K562 (cell line): ENCODE measurements at regions not wholly inside any gene's neighbourhood (a gene's known extent, or its start where the extent isn't known, plus 50 kb on each side); places are given as distances from the start of the nearest gene placed in this dataset.

Source experiments
- ATAC-seq: fragments of 200-7000 bp; cut with Tn5 transposase; 3 replicates; pipeline ENCODE4 v1.9.1; 2020; ENCODE audit warnings: moderate library complexity
- BruUV-seq: library from RNA; stranded (reverse); fragments of 400-500 nt; replicated peaks from 2 replicates; lab custom pipeline; 2021; lab: Mats Ljungman, UMichigan
- CTCF ChIA-PET: fragments of 300-600 bp; formaldehyde crosslinking; extraction: SDS; loops from one replicate; lab custom pipeline; 2021; ENCODE audit warnings: low intra/inter-chr PET ratio; lab: Yijun Ruan, JAX
- POLR2A ChIA-PET: fragments of 300-600, 350-650 bp; sonication (Branson Sonifier 250); formaldehyde crosslinking; extraction: SDS; loops from one replicate; lab custom pipeline; 2021; ENCODE audit warnings: antibody characterized with exemption, inconsistent platforms; lab: Yijun Ruan, JAX
- DNase-seq, 4 experiments: peaks; one replicate each; pipeline versions ENCODE4 v3.0.0 to v3.0.0-alpha.2; 2011 to 2018; ENCODE audit warnings: low spot score in 3 of 4, mixed read lengths in 3 of 4; ENCODE audit errors: extremely low read depth in 1 of 4
- FAIRE-seq: peaks from 2 replicates; lab custom pipeline; 2011; peaks lifted over from hg19 to GRCh38; lab: Jason Lieb, UNC
- H2AFZ ChIP-seq: 2 replicates; pipeline ENCODE4 v1.6.0; 2011; ENCODE audit warnings: low read depth, low read length, control low read depth, inconsistent platforms
- H3K27ac ChIP-seq: fragments of 200-600 bp; 3 replicates; pipeline ENCODE4 v1.8.0; 2011; ENCODE audit warnings: low read depth, mild to moderate bottlenecking, control low read depth, inconsistent platforms, low read length, moderate library complexity, mixed read lengths; ENCODE audit errors: extremely low read depth
- H3K27me3 ChIP-seq, 2 experiments: fragments of 300-600 bp in 1 of 2; 2 replicates in 1 of 2; 3 replicates in 1 of 2; pipeline versions ENCODE4 v1.6.0 to v1.8.0; 2011; ENCODE audit warnings: inconsistent platforms in 2 of 2, low read length in 2 of 2, mild to moderate bottlenecking in 1 of 2, mixed read lengths in 1 of 2, moderate library complexity in 1 of 2; ENCODE audit not compliant: control insufficient read depth in 2 of 2, insufficient read depth in 2 of 2
- H3K36me3 ChIP-seq: fragments of 300-600 bp; 3 replicates; pipeline ENCODE4 v1.8.0; 2011; ENCODE audit warnings: mild to moderate bottlenecking, low read length, inconsistent platforms; ENCODE audit not compliant: control insufficient read depth, insufficient read depth
- H3K4me1 ChIP-seq, 2 experiments: fragments of 200-600 bp in 1 of 2; replicated peaks in 1 of 2; 2 replicates in 1 of 2; 3 replicates in 1 of 2; pipeline versions ENCODE4 v1.5.1 to v1.8.0; 2011; ENCODE audit warnings: inconsistent platforms in 2 of 2, low read length in 2 of 2, mild to moderate bottlenecking in 1 of 2, mixed read lengths in 1 of 2, moderate library complexity in 1 of 2; ENCODE audit not compliant: control insufficient read depth in 2 of 2, insufficient read depth in 2 of 2
- H3K4me2 ChIP-seq: 2 replicates; pipeline ENCODE4 v1.6.1; 2011; ENCODE audit warnings: low read length, control low read depth, inconsistent platforms, mixed read lengths; ENCODE audit not compliant: insufficient read depth
- H3K4me3 ChIP-seq: fragments of 200-600 bp; sonication (generic), shearing (Covaris generic); 2 replicates; pipeline ENCODE4 v1.5.1; 2016; ENCODE audit warnings: control low read depth, inconsistent platforms
- H3K79me2 ChIP-seq: fragments of 200-600 bp; 3 replicates; pipeline ENCODE4 v1.8.0; 2011; ENCODE audit warnings: low read length, inconsistent platforms; ENCODE audit not compliant: control insufficient read depth, insufficient read depth
- H3K9ac ChIP-seq, 2 experiments: 2 replicates each; pipeline versions ENCODE4 v1.6.0 to v1.6.1; 2011; ENCODE audit warnings: low read depth in 2 of 2, low read length in 2 of 2, control low read depth in 1 of 2, inconsistent platforms in 1 of 2, mild to moderate bottlenecking in 1 of 2, mixed read lengths in 1 of 2; ENCODE audit not compliant: insufficient read depth in 1 of 2
- H3K9me1 ChIP-seq: one replicate; pipeline ENCODE4 v1.6.0; 2011; ENCODE audit warnings: inconsistent platforms, mild to moderate bottlenecking, low read length, moderate library complexity; ENCODE audit not compliant: control insufficient read depth, insufficient read depth
- H3K9me3 ChIP-seq: replicated peaks from 2 replicates; pipeline ENCODE4 v1.5.1; 2011; ENCODE audit warnings: low read depth, low read length, inconsistent platforms; ENCODE audit not compliant: control insufficient read depth, insufficient read depth
- H4K20me1 ChIP-seq: replicated peaks from 2 replicates; pipeline ENCODE4 v1.6.1; 2011; ENCODE audit warnings: low read length, inconsistent platforms, mixed read lengths; ENCODE audit not compliant: control insufficient read depth, insufficient read depth
- ESRRB ChIP-seq: fragments of 250-450 bp; sonication (Bioruptor Pico); IDR thresholded peaks from 2 replicates; pipeline ENCODE4 v1.5.0; 2020; ENCODE audit warnings: mild to moderate bottlenecking, moderate library complexity, borderline replicate concordance
- NR4A1 ChIP-seq, 2 experiments: fragments of 250-450 bp in 1 of 2; fragments of 450-650 bp in 1 of 2; sonication (Bioruptor Pico) in 1 of 2; IDR thresholded peaks; 2 replicates each; pipeline versions ENCODE4 v1.4.0 to v1.6.1; 2016 to 2020; ENCODE audit warnings: mild to moderate bottlenecking in 2 of 2, missing compliant biosample characterization in 1 of 2, missing genetic modification characterization in 1 of 2, moderate library complexity in 1 of 2
- RBFOX2 ChIP-seq: fragments of 200-400 bp; formaldehyde crosslinking; IDR thresholded peaks from 2 replicates; pipeline ENCODE4 v1.6.1; 2017; ENCODE audit warnings: low read depth, mild to moderate bottlenecking, low read length, moderate library complexity
- RFX1 ChIP-seq: fragments of 450-650 bp; IDR thresholded peaks from 2 replicates; pipeline ENCODE4 v1.6.1; 2016; ENCODE audit warnings: mild to moderate bottlenecking, moderate library complexity
- RNF219 ChIP-seq: fragments of 250-450 bp; sonication (Bioruptor Pico); IDR thresholded peaks from 2 replicates; pipeline ENCODE4 v1.5.0; 2022; ENCODE audit warnings: mild to moderate bottlenecking
- SAFB ChIP-seq: fragments of 200-400 bp; formaldehyde crosslinking; IDR thresholded peaks from 2 replicates; pipeline ENCODE4 v1.6.1; 2017; ENCODE audit warnings: low read depth, low read length, borderline replicate concordance
- SMAD4 ChIP-seq: fragments of 250-450 bp; sonication (Bioruptor Pico); conservative IDR thresholded peaks from 2 replicates; pipeline ENCODE4 v1.8.0; 2021; ENCODE audit warnings: inconsistent platforms, mild to moderate bottlenecking, moderate library complexity
- SNRNP70 ChIP-seq: fragments of 200-400 bp; formaldehyde crosslinking; optimal IDR thresholded peaks from 2 replicates; pipeline ENCODE3; 2017; ENCODE audit warnings: low read depth, low read length
- ZBTB49 ChIP-seq: sonication (generic); formaldehyde crosslinking; IDR thresholded peaks from 2 replicates; pipeline ENCODE4 v1.8.0; 2022; ENCODE audit warnings: missing genetic modification reagents, mild to moderate bottlenecking, borderline replicate concordance
- ZNF561 ChIP-seq: fragments of 450-650 bp; formaldehyde crosslinking; conservative IDR thresholded peaks from 2 replicates; pipeline ENCODE4 v1.4.0; 2020; ENCODE audit warnings: mild to moderate bottlenecking, moderate library complexity
- ZNF695 ChIP-seq: fragments of 450-650 bp; formaldehyde crosslinking; IDR thresholded peaks from 2 replicates; pipeline ENCODE4 v1.4.0; 2020; ENCODE audit warnings: mild to moderate bottlenecking, moderate library complexity
- ZNF778 ChIP-seq: fragments of 450-650 bp; formaldehyde crosslinking; IDR thresholded peaks from 2 replicates; pipeline ENCODE4 v1.4.0; 2020; ENCODE audit warnings: mild to moderate bottlenecking, moderate library complexity
- WGBS: fragments of 100-300 bp; shearing (Covaris generic); methylation state at CpG from one replicate; pipeline ENCODE4 v1.1.6; 2016; ENCODE audit warnings: low coverage, mixed read lengths; ENCODE audit not compliant: insufficient coverage; ENCODE audit errors: missing lambda C conversion rate; 5-methylcytosine and 5-hydroxymethylcytosine counted together
- in situ Hi-C: fragments of 300-500 bp; cut with MboI; formaldehyde crosslinking; loops from 4 replicates; pipeline ENCODE4 v1.15.0; 2018; ENCODE audit warnings: inconsistent platforms, mixed read lengths
- intact Hi-C: fragments of 100-400 bp; cut with micrococcal nuclease; formaldehyde crosslinking; loops from 2 replicates; pipeline ENCODE4 v1.14.2; 2022

GRCh38 chr9:602716-603115 lies 238.8 kb upstream of the DMRT1 start:
- H4K20me1 ChIP-seq: no peaks in the 10 kb centered on the region
- no peaks in the 10 kb centered on the region for H3K4me1 ChIP-seq
- no TSS peak for BruUV-seq
- no peaks in the 10 kb centered on the region for H3K27me3 ChIP-seq
- H3K79me2 ChIP-seq: no peaks in the 10 kb centered on the region
- H3K9ac ChIP-seq: no peak overlapping the region
- DNase-seq: no peak
- CTCF ChIA-PET: no interaction called here
- H3K4me3 ChIP-seq: no peak overlapping the region
- TF ChIP-seq NR4A1 (CRISPR knock-in tag; IDR thresholded peaks at IDR 0.05) (no peak), NR4A1 (tag; IDR thresholded peaks at IDR 0.05) (no peak), RNF219 (no peak), ZBTB49 (no peak), ZNF695 (CRISPR knock-in tag) (no peak), ESRRB (CRISPR knock-in tag) (no peak), ZNF561 (CRISPR knock-in tag) (no peak), SAFB (no peak), SNRNP70 (no peak), SMAD4 (CRISPR knock-in tag) (no peak), ZNF778 (no peak), RBFOX2 (no peak), RFX1 (no peak)
- H3K4me2 ChIP-seq: no peak overlapping the region
- no peak for ATAC-seq
- WGBS: 0% methylated on average over 4 of the region's 4 CpGs
- no peak overlapping the region for H2AFZ ChIP-seq
- no peak for FAIRE-seq
- POLR2A ChIA-PET: interaction anchor here (0.7 kb wide), 1 partner anchor 24 kb away, joined by 3 read pairs; no protein-coding TSS in a partner anchor
- H3K27ac ChIP-seq: no peak overlapping the region
- in situ Hi-C loops: loop anchor here (25.0 kb wide), 1 partner anchor 160 kb away; no protein-coding TSS in a partner anchor
- no peaks in the 10 kb centered on the region for H3K36me3 ChIP-seq
- intact Hi-C loops: no loop called here
- H3K9me3 ChIP-seq: no peaks in the 10 kb centered on the region
- no peaks in the 10 kb centered on the region for H3K9me1 ChIP-seq
